WTC11 (cell line): ENCODE measurements at regions not wholly inside any gene's neighbourhood (a gene's known extent, or its start where the extent isn't known, plus 50 kb on each side); places are given as distances from the start of the nearest gene placed in this dataset.

Experiments
- ATAC-seq: fragments of 200-7000 bp; cut with Tn5 transposase; 2 replicates; pipeline ENCODE4 v1.10.0; 2021; ENCODE audit warnings: mild to moderate bottlenecking, moderate library complexity
- CTCF ChIA-PET: fragments of 300-600 bp; sonication (Branson Sonifier 250); formaldehyde crosslinking; loops from one replicate; lab custom pipeline; 2021; ENCODE audit warnings: antibody characterized with exemption; lab: Charles Lee
- POLR2A ChIA-PET: fragments of 350-600 bp; sonication (Branson Sonifier 250); formaldehyde crosslinking; loops from one replicate; lab custom pipeline; 2021; ENCODE audit warnings: antibody characterized with exemption; lab: Charles Lee
- DNase-seq: peaks from one replicate; pipeline ENCODE4 v3.0.0; 2021; ENCODE audit warnings: low spot score
- H3K27ac Mint-ChIP-seq: 2 replicates; pipeline ENCODE4 v1.8.0; 2021; ENCODE audit warnings: mixed read lengths
- H3K27me3 Mint-ChIP-seq: 2 replicates; pipeline ENCODE4 v1.8.0; 2021; ENCODE audit warnings: low read depth, mild to moderate bottlenecking, moderate library complexity, mixed read lengths
- H3K36me3 Mint-ChIP-seq: 2 replicates; pipeline ENCODE4 v1.8.0; 2021; ENCODE audit warnings: mixed read lengths
- H3K4me1 Mint-ChIP-seq: 2 replicates; pipeline ENCODE4 v1.8.0; 2022; ENCODE audit warnings: mixed read lengths
- H3K4me3 Mint-ChIP-seq: 2 replicates; pipeline ENCODE4 v1.8.0; 2021; ENCODE audit warnings: mild to moderate bottlenecking, moderate library complexity, mixed read lengths
- H3K9me3 Mint-ChIP-seq: 2 replicates; pipeline ENCODE4 v1.8.0; 2021; ENCODE audit warnings: mixed read lengths
- AFF4 ChIP-seq: sonication (generic); formaldehyde crosslinking; IDR thresholded peaks from 2 replicates; pipeline ENCODE4 v1.8.1; 2023; ENCODE audit warnings: mild to moderate bottlenecking, missing genetic modification reagents, borderline replicate concordance
- AR ChIP-seq: fragments of 250-450 bp; sonication (Bioruptor Pico); IDR thresholded peaks from 2 replicates; pipeline ENCODE4 v1.9.0; 2021; ENCODE audit warnings: mild to moderate bottlenecking
- ATF3 ChIP-seq: sonication (generic); formaldehyde crosslinking; conservative IDR thresholded peaks from 2 replicates; pipeline ENCODE4 v1.8.1; 2022; ENCODE audit warnings: mild to moderate bottlenecking, missing genetic modification reagents
- CREB1 ChIP-seq: sonication (generic); formaldehyde crosslinking; IDR thresholded peaks from 2 replicates; pipeline ENCODE4 v1.8.0; 2023; ENCODE audit warnings: mild to moderate bottlenecking, missing genetic modification reagents
- ELF4 ChIP-seq: sonication (generic); formaldehyde crosslinking; IDR thresholded peaks from 2 replicates; pipeline ENCODE4 v1.8.1; 2022; ENCODE audit warnings: low read depth, mild to moderate bottlenecking, moderate library complexity, missing genetic modification reagents
- ESRRA ChIP-seq: sonication (generic); formaldehyde crosslinking; IDR thresholded peaks from 2 replicates; pipeline ENCODE4 v1.8.1; 2022; ENCODE audit warnings: mild to moderate bottlenecking, missing genetic modification reagents, borderline replicate concordance
- FOXJ3 ChIP-seq: sonication (generic); formaldehyde crosslinking; IDR thresholded peaks from 2 replicates; pipeline ENCODE4 v1.9.0; 2021; ENCODE audit warnings: missing genetic modification reagents, mild to moderate bottlenecking, borderline replicate concordance
- FOXK1 ChIP-seq: sonication (generic); formaldehyde crosslinking; IDR thresholded peaks from 2 replicates; pipeline ENCODE4 v1.8.0; 2022; ENCODE audit warnings: mild to moderate bottlenecking, moderate library complexity, missing genetic modification reagents
- GTF2I ChIP-seq: fragments of 250-450 bp; sonication (Bioruptor Pico); conservative IDR thresholded peaks from 2 replicates; pipeline ENCODE4 v1.4.0; 2021; ENCODE audit warnings: mild to moderate bottlenecking
- IRF1 ChIP-seq: sonication (generic); formaldehyde crosslinking; IDR thresholded peaks from 2 replicates; pipeline ENCODE4 v1.8.0; 2023; ENCODE audit warnings: missing genetic modification reagents
- JUN ChIP-seq: sonication (generic); formaldehyde crosslinking; IDR thresholded peaks from 2 replicates; pipeline ENCODE4 v1.8.0; 2023; ENCODE audit warnings: mild to moderate bottlenecking, missing genetic modification reagents
- MAX ChIP-seq: sonication (generic); formaldehyde crosslinking; IDR thresholded peaks from 2 replicates; pipeline ENCODE4 v1.8.0; 2022; ENCODE audit warnings: mild to moderate bottlenecking, missing genetic modification reagents
- NFE2L1 ChIP-seq: sonication (generic); formaldehyde crosslinking; IDR thresholded peaks from 2 replicates; pipeline ENCODE4 v1.8.1; 2023; ENCODE audit warnings: missing genetic modification reagents
- NR1H2 ChIP-seq: sonication (generic); formaldehyde crosslinking; IDR thresholded peaks from 2 replicates; pipeline ENCODE4 v1.9.0; 2021; ENCODE audit warnings: mild to moderate bottlenecking, moderate library complexity, missing genetic modification reagents
- OVOL2 ChIP-seq: fragments of 250-450 bp; sonication (Bioruptor Pico); IDR thresholded peaks from 2 replicates; pipeline ENCODE4 v1.9.0; 2021; ENCODE audit warnings: mild to moderate bottlenecking, borderline replicate concordance
- SMAD3 ChIP-seq: sonication (generic); formaldehyde crosslinking; IDR thresholded peaks from 2 replicates; pipeline ENCODE4 v1.8.0; 2022; ENCODE audit warnings: missing genetic modification reagents, mild to moderate bottlenecking, borderline replicate concordance
- SOX15 ChIP-seq: fragments of 250-450 bp; sonication (Bioruptor Pico); IDR thresholded peaks from 2 replicates; pipeline ENCODE4 v1.9.0; 2021; ENCODE audit warnings: mild to moderate bottlenecking
- SP1 ChIP-seq: sonication (generic); formaldehyde crosslinking; conservative IDR thresholded peaks from 2 replicates; pipeline ENCODE4 v1.8.1; 2022; ENCODE audit warnings: missing genetic modification reagents
- TEAD1 ChIP-seq: sonication (generic); formaldehyde crosslinking; IDR thresholded peaks from 2 replicates; pipeline ENCODE4 v1.8.0; 2022; ENCODE audit warnings: mild to moderate bottlenecking, missing genetic modification reagents
- TEAD4 ChIP-seq: sonication (generic); formaldehyde crosslinking; IDR thresholded peaks from 2 replicates; pipeline ENCODE4 v1.8.0; 2022; ENCODE audit warnings: mild to moderate bottlenecking, missing genetic modification reagents
- ZNF138 ChIP-seq: sonication (generic); formaldehyde crosslinking; conservative IDR thresholded peaks from 2 replicates; pipeline ENCODE4 v1.8.1; 2022; ENCODE audit warnings: mild to moderate bottlenecking, moderate library complexity, missing genetic modification reagents
- ZNF232 ChIP-seq: sonication (generic); formaldehyde crosslinking; IDR thresholded peaks from 2 replicates; pipeline ENCODE4 v1.8.0; 2022; ENCODE audit warnings: mild to moderate bottlenecking, missing genetic modification reagents
- ZNF396 ChIP-seq: fragments of 250-450 bp; sonication (Bioruptor Pico); IDR thresholded peaks from 2 replicates; pipeline ENCODE4 v1.8.0; 2021; ENCODE audit warnings: mild to moderate bottlenecking, moderate library complexity, borderline replicate concordance
- ZNF671 ChIP-seq: fragments of 250-450 bp; sonication (Bioruptor Pico); IDR thresholded peaks from 2 replicates; pipeline ENCODE4 v1.8.0; 2021; ENCODE audit warnings: mild to moderate bottlenecking
- ZSCAN18 ChIP-seq: fragments of 250-450 bp; sonication (Bioruptor Pico); IDR thresholded peaks from 2 replicates; pipeline ENCODE4 v2.1.2; 2022; ENCODE audit warnings: mild to moderate bottlenecking, moderate library complexity

GRCh38 chr2:181812106-181812743 is 79.3 kb upstream of the ITPRID2 start (continued):
- TF ChIP-seq IRF1 (CRISPR knock-in tag) = no peak
- TF ChIP-seq, all 79 proteins: peak for 0

GRCh38 chr2:181814057-181814491 is 77.5 kb upstream of the ITPRID2 start:
- peaks cover 5% of the 10 kb centered on the region; the same call in 1 of the 2 replicates for H3K9me3 Mint-ChIP-seq
- no peak overlapping the region for H3K27ac Mint-ChIP-seq
- H3K27me3 Mint-ChIP-seq = no peaks in the 10 kb centered on the region
- no peaks in the 10 kb centered on the region for H3K36me3 Mint-ChIP-seq
- DNase-seq (no peak), ATAC-seq (no peak)
- TF ChIP-seq NR1H2 (CRISPR knock-in tag) = no peak
- TF ChIP-seq ZSCAN18 = no peak
- no peak for TF ChIP-seq SMAD3 (CRISPR knock-in tag)
- no peak for TF ChIP-seq ZNF138 (CRISPR knock-in tag)
- TF ChIP-seq TEAD1 (CRISPR knock-in tag) = no peak
- TF ChIP-seq OVOL2 (CRISPR knock-in tag) = no peak
- TF ChIP-seq AR (CRISPR knock-in tag) = no peak
- H3K4me3 Mint-ChIP-seq = no peak overlapping the region
- H3K4me1 Mint-ChIP-seq = peaks cover 20% of the 10 kb centered on the region
- ChIA-PET POLR2A (no interaction called here), CTCF (no interaction called here)

- Mint-ChIP-seq H3K9me3 (peaks cover 5% of the 10 kb centered on the region; the same call in 1 of the 2 replicates), H3K36me3 (no peaks in the 10 kb centered on the region)
- no peak for TF ChIP-seq NFE2L1
- no peak for TF ChIP-seq SOX15 (CRISPR knock-in tag)
- no peak for TF ChIP-seq ELF4 (CRISPR knock-in tag)
- TF ChIP-seq FOXK1 (CRISPR knock-in tag) = no peak
- TF ChIP-seq CREB1 (CRISPR knock-in tag) = no peak
- no peak for TF ChIP-seq ZNF232 (CRISPR knock-in tag)
- no peak for TF ChIP-seq IRF1 (CRISPR knock-in tag)
- no peak for TF ChIP-seq TEAD4 (CRISPR knock-in tag)
- TF ChIP-seq MAX (CRISPR knock-in tag) = no peak
- no peak for TF ChIP-seq GTF2I
- TF ChIP-seq ATF3 (CRISPR knock-in tag) = no peak
- TF ChIP-seq ZNF396 = no peak
- no peak for TF ChIP-seq SP1 (CRISPR knock-in tag)
- no peak for TF ChIP-seq FOXJ3
- no peak for TF ChIP-seq AFF4 (CRISPR knock-in tag)
- TF ChIP-seq ESRRA (CRISPR knock-in tag) = no peak
- TF ChIP-seq ZNF671 (CRISPR knock-in tag) = no peak
- no peak for TF ChIP-seq JUN (CRISPR knock-in tag)
- no peak for TF ChIP-seq NR1H2 (CRISPR knock-in tag)
- TF ChIP-seq, all 79 proteins: peak for 0
- Mint-ChIP-seq H3K27ac (no peak overlapping the region), H3K27me3 (no peaks in the 10 kb centered on the region), H3K4me1 (peaks cover 16% of the 10 kb centered on the region), H3K4me3 (no peak overlapping the region)
- ATAC-seq (no peak), DNase-seq (no peak)
- POLR2A ChIA-PET = no interaction called here
- CTCF ChIA-PET = no interaction called here
Measured at GRCh38 chr2:181817509-181817908, 74.0 kb upstream of the ITPRID2 start.
